HG03196 (cell line): ENCODE measurements at regions not wholly inside any gene's neighbourhood (a gene's known extent, or its start where the extent isn't known, plus 50 kb on each side); places are given as distances from the start of the nearest gene placed in this dataset.
"Not testable (repeated sequence)": the region's sequence is repeated elsewhere in the genome, so short reads cannot be mapped to it uniquely, and the experiment has no call there.

Experiments
- ATAC-seq: cut with Tn5 transposase; IDR thresholded peaks from one replicate; pipeline ENCODE4 v1.9.1; 2021; ENCODE audit not compliant: unreplicated experiment

GRCh38 chr5:165405340-165405739, 1899.9 kb downstream of the MAT2B start:
- no peak for ATAC-seq

GRCh38 chr5:165407352-165407751, 1901.9 kb downstream of the MAT2B start:
- no peak for ATAC-seq

- no peak for ATAC-seq
These were observed 1905.1 kb downstream of the MAT2B start for GRCh38 chr5:165410476-165410875.

GRCh38 chr5:165411532-165411931, 1906.1 kb downstream of the MAT2B start:
- not testable (repeated sequence) for ATAC-seq

GRCh38 chr5:165420493-165420892, 1915.1 kb downstream of the MAT2B start:
- no peak for ATAC-seq

GRCh38 chr5:165423697-165424299, 1918.4 kb downstream of the MAT2B start:
- ATAC-seq, result no peak

GRCh38 chr5:165425594-165425993, 1920.2 kb downstream of the MAT2B start:
- no peak for ATAC-seq

GRCh38 chr5:165448753-165449152, 1943.3 kb downstream of the MAT2B start:
- no peak for ATAC-seq

- ATAC-seq, result no peak
These were observed 1952.6 kb downstream of the MAT2B start for GRCh38 chr5:165457859-165458481.

GRCh38 chr5:165459232-165459631, 1953.8 kb downstream of the MAT2B start:
- ATAC-seq, result no peak

GRCh38 chr5:165460911-165461310, 1955.5 kb downstream of the MAT2B start:
- ATAC-seq, result no peak

GRCh38 chr5:165477546-165477945, 1972.1 kb downstream of the MAT2B start:
- ATAC-seq, result no peak

GRCh38 chr5:165495829-165496380, 1990.5 kb downstream of the MAT2B start:
- no peak for ATAC-seq

- no peak for ATAC-seq
These were observed 1992.3 kb downstream of the MAT2B start for GRCh38 chr5:165497707-165498106.

- ATAC-seq, result no peak
These were observed 1997.7 kb downstream of the MAT2B start for GRCh38 chr5:165502893-165503691.

GRCh38 chr5:165504674-165505073, 1999.3 kb downstream of the MAT2B start:
- no peak for ATAC-seq

- ATAC-seq, result no peak
These were observed 2002.9 kb downstream of the MAT2B start for GRCh38 chr5:165508286-165508685.

GRCh38 chr5:165508861-165509260, 2003.4 kb downstream of the MAT2B start:
- ATAC-seq, result no peak

- ATAC-seq, result no peak
These were observed 2016.6 kb downstream of the MAT2B start for GRCh38 chr5:165521816-165522610.

- ATAC-seq, result no peak
These were observed 2019.9 kb downstream of the MAT2B start for GRCh38 chr5:165525271-165525670.

- no peak for ATAC-seq
These were observed 2020.9 kb downstream of the MAT2B start for GRCh38 chr5:165526357-165526756.
